SK-MEL-5 (cell line): ENCODE measurements at regions not wholly inside any gene's neighbourhood (a gene's known extent, or its start where the extent isn't known, plus 50 kb on each side); places are given as distances from the start of the nearest gene placed in this dataset.

Experiments
- DNase-seq: peaks from one replicate; pipeline ENCODE4 v3.0.0-alpha.2; 2016; ENCODE audit warnings: low read depth, low spot score
- in situ Hi-C: cut with HindIII; loops from 2 replicates; pipeline ENCODE4 v1.10.0; 2016; ENCODE audit warnings: low sequenced_read_pairs, high pct_unique_total_duplicates, low pct_unique_long_range_greater_than_20kb

DNA sequence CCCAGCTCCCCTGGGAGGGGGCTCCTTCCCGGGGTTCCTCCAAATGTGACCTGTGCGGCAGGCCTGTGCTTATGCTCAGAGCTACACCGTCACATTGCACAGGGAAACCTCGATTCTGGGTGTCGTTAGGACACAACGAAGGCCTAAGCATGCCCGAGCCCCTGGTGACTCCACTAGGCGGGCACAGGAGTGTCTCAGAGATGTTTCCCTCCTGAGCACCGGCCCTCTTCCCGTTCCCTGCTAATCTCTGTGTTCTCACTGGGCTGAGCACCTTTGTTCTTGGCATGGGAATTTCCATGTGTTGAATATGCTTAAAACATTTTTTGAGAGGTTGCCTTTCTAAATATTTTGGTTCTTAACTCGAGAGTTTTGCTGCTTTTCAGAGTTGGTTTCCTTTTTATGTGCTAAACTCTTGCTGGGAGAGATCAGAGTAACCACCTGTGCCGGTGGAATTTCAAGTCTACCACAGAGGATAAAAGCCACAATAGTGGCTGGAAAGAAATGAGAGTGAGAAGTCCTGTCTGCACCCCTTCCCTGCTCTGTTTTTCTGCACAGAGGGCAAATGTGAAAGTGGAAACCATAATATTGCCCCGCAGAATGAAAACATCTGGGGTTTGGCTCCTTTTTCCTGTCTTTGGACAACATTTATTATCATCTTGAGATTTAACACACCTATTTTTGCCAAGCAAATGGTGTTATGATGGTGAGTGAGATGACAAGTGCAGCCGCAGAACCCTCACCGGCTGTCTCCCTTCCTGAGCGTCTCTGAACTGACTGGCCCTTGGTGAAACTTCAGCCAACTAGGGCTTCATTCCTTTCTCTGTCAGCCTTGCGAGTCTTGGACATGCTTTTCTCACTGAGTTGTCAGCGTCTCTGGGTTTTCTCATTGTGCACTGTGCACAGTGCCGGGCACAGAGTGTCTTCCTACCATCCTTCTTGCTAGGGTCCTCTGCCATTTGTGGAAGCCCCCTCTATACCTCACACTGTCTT lies 154.1 kb downstream of the VAPA start:
- no peak for DNase-seq
- in situ Hi-C loops = no loop called here

DNA sequence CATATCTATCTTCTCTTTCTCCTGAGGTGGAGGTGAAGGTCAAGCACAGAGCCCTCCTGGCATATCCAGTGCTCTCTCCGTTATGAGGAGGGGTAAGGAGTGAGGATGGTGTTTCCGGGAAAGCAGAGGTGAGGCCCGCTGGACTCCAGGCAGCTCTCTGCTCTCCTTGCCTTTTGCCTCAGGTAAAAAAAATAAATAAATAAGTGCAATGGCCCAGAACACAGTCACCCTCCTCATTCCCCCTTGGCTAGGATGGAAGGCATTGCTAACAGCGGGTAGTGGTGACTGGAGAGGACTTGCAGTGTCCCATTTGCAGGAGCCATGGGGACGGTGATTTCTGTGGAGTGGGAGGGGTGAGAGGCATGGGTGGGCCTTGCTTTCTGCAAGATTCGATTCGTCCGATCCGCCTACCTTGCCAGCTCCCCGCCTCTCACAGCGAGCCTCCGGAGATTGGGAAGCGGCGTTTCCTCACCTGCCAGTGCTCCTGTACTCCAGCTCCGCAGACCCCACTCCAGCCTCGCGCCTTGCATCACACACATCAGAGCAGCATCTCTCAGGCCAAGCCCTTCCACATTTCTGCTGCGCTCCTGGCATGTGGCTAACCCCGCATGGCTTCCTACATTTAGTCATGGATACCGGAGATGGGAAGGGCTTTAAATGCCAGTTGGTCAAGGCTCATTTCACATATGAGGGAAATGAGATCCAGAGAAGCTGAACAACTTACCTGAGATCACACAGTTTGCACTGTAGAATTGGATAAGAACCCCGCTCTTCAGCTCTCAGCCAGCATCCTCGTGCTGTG lies 155.2 kb downstream of the VAPA start:
- in situ Hi-C loops = no loop called here
- DNase-seq = no peak

DNA sequence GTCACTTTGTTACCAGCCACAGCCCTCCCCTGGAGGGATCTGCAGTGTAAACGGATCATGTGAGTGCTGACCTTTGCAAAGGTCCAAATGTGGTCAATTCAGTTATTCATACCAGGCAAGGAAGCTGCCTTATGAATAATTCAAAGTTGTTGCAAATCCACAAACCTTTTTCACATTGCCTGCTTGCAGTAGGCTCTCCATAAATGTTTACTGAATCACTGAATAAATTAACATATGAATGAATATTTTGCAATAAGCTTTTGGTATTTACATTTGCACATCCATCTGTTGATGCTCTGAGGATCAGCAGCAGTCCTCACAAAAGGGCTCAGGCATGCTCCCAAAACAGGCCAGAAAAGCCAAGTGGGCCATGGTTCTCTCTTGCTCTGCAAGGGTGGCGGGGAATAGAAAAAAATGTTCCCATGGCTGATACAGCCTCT lies 156.8 kb downstream of the VAPA start:
- peak; percentile 17 for DNase-seq
- in situ Hi-C loops = no loop called here

DNA sequence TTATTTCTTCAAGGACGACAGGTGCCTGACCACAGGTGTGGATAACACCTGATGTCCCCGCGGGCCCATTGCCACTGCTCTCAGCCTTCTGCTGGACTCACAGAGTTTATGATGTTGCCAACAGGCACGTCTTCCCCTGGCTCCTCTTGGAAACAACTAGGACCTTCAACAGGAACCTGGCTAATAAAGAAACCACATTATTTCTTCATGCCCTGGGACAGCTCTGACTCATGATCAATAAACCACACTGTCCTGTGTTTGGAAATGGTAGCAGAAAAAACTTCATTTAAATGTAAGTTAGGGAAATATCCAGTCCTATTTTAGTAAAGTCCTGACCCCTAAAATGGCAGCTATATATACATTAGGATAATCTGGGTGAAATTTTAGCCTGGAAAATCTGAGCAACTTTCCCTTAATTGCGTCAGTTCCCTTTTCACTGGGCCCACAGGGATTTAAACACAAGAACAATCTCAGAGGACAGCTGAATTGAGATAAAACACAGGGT lies 158.9 kb downstream of the VAPA start:
- in situ Hi-C loops = no loop called here
- no peak for DNase-seq

DNA sequence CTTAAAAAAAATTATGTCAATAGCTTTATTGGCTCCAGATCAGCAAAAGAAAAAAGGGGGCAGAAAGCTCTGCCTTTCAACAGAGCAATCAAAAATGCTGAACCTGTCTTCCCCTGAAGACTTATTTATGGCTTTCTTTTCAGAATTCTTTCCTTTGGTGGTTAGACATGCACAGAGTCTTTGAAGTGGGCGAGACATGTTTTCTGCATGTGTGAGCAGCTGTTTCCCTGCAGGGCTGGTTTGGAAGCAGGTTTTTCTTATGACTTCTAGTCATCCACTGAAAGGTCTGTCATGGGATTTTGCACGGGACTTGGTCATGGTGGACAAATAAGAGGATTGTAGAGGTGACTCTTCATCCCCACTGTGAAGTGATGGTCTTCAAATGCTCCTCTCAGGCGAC lies 160.3 kb downstream of the VAPA start:
- in situ Hi-C loops = no loop called here
- peak; percentile 20 for DNase-seq

DNA sequence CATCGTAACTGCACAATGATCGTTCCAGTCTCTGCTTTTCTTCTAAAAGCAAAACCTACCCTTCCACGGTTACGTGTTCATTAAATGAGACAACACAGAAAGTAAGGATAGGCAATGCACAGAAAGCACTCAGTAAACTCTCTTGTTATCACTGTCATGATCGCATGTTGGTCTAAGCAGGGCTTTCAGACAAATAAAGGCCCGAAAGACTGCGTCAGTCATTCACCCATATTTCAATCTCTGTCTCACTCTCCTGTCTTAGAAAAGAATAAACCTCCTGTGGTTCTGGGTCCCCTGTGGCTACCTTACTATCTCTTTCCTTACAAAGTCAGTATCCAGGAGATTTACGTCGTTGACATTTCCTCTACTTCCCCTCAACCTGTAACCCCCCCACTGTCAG lies 160.9 kb downstream of the VAPA start:
- in situ Hi-C loops = no loop called here
- DNase-seq = no peak

DNA sequence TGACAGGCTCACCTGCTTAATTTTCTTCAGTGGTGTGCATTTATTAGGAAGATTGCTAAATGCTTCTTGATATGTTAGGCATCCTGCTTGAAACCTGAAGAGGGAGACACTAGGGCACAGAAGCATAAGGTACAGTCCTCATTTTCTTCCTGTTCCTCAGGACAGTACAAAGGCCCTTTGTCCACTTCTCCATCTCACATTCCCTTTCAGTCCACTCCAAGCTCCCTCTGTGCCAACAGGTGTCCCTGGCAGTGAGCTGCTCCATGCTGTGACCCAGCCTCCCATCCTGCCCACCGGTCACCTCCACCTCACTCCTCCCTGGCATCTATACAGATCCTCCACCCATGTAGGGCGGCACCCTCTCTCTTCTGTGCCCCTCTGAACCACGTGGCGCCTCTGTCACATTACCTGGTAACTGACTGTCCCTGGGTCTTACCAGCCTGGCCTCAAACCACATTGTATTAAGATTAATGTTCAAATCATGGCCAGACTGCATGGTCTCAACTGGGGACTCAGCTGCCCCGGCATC lies 162.8 kb downstream of the VAPA start:
- DNase-seq = peak; percentile 42
- in situ Hi-C loops = no loop called here

DNA sequence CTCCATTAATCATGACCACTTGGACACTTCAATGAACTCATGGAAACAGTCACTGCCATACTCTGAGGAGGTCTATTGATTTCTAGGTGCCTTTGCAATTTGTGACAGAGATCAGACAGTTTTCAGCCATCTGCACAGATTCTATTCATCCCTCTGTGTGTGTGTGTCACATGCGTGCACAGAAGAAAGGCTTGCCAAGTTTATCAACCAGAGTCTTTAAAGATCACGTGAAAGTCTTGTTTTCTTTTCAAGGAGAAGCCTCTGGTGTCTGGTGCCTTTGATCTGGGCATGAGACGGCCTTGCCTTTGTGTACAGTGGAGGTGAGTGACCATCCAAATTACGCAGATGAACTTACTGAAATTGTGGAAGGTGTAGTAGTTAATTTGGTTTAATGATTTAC lies 164.2 kb downstream of the VAPA start:
- in situ Hi-C loops = no loop called here
- peak; percentile 9 for DNase-seq

DNA sequence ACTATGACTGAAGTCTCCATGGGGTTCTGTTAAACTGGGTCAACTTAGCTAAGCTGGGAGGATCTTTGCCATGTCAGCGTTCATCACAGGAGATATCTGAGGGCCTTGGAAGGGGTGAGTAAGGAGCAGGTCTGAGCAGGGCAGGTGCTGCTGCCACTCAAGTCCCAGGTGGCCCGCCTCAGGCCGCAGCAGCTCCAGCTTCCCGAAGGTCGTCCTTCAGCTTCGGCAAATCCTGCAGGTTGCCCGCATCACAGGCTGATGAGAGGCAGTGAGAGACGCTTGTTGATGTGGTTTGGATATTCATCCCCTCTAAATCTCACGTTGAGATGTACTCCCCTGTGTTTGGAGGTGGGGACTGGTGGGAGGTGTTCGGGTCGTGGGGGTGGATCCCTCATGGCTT lies 166.6 kb downstream of the VAPA start:
- in situ Hi-C loops = no loop called here
- no peak for DNase-seq

DNA sequence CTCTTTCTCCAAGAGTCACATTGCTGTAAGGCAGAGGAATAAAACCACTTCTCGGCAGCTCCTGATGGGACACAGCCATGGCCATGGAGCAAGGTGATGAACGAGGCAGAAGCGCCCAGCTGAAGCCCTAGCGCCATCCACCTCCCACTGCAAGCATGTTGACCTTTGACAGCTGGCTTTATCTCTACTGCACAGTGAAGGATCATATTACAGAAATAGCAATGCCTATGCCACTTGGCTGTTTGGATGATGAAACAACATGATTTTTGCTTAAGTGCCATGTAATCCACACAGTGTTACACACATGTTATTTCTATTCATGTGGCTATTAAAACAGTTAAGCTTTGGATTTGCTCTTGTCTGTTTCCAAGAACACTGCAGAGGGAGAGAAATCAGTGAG lies 167.7 kb downstream of the VAPA start:
- DNase-seq = no peak
- in situ Hi-C loops = no loop called here

DNA sequence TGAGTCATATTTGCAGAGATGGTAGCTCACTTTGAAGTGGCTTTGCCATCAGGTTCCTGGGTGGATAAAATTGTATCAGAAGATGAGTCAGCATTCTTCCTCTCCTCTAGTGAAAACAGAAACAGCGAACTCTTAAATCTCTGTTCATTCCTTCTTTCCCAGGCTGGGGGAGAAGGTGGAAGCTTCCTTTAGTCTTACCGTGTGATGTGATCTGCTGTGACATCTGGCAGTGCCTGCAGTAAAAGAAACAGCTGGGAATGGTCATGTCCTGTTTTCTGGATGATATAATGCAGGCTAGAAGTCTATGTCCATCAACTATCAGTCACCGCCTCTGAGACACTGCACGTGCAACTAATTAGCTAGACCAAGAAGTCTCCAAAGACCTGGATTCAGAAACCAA lies 171.6 kb downstream of the VAPA start:
- in situ Hi-C loops = no loop called here
- no peak for DNase-seq

DNA sequence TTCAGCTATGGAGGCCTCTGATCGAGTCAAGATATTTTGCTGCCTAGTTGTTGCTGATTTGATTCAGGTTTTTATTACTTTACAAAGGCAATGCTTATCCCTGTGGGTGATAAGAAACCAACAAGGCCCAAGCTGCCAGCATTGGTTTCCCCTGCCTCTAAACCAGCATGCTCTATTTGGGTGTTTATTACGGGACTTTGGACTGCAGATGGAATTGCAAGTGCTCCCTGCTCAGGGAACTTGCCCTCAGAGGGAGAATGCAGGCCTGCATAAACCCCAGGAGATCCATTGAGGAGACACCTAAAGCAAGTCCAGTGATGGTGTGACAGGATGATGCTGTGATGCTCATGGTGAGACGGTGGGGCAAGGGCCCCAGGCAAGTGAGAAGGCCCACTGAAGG lies 172.1 kb downstream of the VAPA start:
- DNase-seq = no peak
- in situ Hi-C loops = no loop called here

DNA sequence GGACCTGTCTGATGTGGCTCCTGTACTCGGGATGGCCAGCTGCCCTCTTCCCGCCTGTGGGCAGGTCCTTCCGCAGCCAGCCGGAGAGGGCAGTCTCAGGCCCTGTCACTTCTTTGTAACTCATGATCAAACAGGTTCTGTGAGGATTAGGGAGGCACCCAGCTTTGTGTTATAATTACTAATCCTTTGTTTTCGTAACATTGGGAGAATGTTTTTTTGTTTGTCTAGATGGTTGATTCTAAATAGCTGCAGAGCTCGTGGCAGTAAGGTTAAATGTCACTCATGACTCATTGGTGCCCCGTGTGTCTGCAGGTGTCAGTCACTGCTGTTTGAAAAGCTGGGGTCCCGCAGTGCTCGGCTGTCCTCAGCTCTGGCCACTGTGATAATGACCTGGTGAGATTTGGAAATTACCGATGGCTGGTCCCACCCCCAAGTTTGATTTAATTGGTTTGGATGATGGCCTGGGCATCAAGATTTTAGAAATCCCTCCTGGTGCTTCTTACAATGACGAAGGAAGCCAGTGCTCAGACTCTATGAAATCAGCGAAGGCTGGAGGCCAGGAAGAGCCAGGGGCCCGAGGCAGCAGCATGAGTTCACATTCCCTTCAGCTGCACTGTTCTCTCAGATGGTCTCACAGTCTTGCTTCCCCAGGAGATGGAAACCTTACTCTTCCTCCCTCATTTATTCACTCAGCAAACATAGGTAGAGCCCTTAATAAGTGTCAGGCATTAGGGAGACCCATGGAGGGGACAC lies 172.8 kb downstream of the VAPA start:
- in situ Hi-C loops = no loop called here
- no peak for DNase-seq

DNA sequence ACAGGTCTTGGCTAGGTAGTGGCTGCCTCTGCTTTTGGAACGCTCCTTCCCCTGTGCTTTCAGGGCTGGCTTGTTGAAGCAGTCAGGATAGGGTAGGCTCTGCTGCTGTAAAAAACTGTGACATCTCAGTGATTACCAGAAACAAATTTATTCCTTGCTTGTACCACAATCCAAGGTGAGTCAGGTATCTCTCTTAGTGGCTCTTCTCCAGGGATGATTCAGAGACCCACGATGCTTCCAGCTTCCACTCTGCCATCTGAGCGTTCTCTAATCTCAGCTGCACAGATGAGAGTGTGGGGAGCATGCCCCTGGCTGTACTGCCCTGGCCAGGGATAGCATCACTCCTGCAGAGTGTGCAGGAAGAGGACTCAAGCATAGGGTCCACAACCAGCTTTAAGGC lies 174.9 kb downstream of the VAPA start:
- in situ Hi-C loops = no loop called here

DNA sequence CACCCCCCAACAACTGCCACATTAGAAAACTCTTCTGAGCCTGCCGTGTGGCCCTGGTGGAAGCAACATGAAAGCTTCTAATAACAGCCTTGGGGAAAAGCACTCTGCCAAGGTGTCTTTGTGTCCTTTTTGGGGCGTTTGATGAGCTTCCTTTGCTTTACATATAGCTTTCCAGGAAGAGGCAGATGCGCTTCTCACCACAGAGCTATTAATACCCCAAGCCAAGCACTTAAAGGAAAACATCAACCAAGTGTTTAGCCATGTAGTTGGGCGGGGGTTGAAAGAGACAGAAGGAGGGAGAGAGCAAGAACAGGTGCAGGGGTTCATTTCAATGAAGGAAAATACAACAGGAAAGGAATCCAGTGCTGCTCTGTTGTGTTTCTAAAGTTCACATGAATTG lies 176.1 kb downstream of the VAPA start:
- DNase-seq = no peak
- in situ Hi-C loops = no loop called here

More for the DNA sequence above, 174.9 kb downstream of the VAPA start:
- DNase-seq = no peak

DNA sequence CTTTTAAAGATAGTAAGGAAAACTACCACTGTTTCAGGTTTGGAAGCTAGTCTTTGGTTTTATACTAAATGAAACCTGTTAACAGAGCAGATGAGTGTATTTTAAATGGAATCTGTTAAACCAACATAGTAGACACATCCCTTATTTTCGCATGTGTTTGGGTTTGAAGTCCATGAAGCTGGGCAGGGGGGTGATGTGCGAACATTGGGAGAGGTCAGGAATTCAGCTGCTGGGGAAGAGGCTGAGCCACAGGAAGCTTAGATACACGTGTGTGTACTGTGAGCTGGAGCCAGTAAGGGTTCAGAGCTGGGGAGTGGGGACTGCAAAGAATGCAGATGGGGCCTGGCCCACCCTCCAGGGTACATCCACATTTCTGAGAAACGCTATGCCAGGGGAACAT lies 176.9 kb downstream of the VAPA start:
- in situ Hi-C loops = no loop called here
- no peak for DNase-seq

DNA sequence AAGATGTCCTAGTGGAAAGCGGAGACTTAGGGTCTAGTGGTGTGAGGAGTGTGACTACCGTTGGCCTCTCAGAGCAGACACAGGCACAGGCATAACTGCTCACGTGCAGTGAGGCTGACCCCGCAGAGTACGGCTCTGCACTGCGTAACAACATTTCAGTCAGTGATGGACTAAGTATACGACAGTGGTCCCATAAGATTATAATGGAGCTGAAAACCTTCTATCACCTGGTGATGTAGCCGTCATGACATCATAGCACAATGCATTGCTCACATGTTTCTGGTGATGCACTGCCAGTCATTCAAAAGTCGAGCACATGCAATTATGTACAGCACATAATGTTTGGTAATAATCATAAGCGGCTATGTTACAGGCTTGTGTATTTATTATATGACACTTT lies 179.6 kb downstream of the VAPA start:
- in situ Hi-C loops = no loop called here

DNA sequence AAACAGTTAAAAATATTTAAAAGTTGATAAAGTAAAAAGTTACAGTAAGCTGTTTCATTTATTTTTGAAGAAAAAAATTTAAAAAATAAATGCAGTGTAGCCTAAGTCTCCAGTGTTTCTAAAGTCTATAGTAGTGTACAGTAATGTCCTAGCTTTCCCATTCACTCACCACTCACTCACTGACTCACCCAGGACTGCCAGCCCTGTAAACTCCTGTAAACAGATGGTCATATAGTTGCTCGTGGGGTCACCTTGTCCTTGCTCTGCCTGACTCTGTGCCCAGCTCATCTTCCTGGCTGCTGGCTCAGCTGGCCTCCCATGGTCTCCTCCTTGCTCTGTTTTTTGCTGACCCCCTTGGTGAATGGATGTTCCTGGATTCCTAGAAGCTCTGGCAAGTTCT lies 180.3 kb downstream of the VAPA start:
- in situ Hi-C loops = no loop called here
- no peak for DNase-seq

More for the DNA sequence above, 179.6 kb downstream of the VAPA start:
- no peak for DNase-seq
